ENCODE measurements at regions not wholly inside any gene's neighbourhood (a gene's known extent, or its start where the extent isn't known, plus 50 kb on each side); places are given as distances from the start of the nearest gene placed in this dataset.

DNA sequence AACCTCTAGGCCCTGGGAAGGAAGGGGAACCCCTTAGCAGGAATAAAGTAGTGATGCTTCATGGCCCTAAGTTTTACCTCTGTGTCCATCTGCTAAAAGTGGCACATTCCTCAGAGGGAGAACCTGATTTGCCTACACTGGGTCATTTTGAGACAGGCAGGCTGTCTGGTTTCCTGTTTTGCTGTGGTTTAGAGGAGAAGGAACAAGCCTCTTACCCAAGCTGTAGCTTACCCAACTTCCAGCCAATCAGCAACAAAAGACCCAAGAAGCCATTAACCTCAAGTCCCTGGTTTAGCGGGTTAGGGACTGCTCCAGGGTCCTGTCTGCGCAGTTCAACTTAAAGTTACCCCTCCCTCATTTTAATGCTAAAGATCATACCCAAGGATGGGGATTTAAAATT is 411.0 kb downstream of the MAT2B start:
- Histone ChIP-seq H4K20me1 (ENCODE audit: control insufficient read depth, extremely low read depth, insufficient read depth, low read length) (no peaks in the 10 kb centered on the region), H3K79me2 (ENCODE audit: control insufficient read depth, insufficient read depth, low read length) (no peaks in the 10 kb centered on the region), H3K27me3 (ENCODE audit: control insufficient read depth, extremely low read depth, insufficient read depth, low read length) (no peaks in the 10 kb centered on the region), H3K9me1 (ENCODE audit: control insufficient read depth, extremely low read depth, insufficient read depth, low read length) (no peaks in the 10 kb centered on the region), H3K4me2 (ENCODE audit: control insufficient read depth, extremely low read depth, insufficient read depth, low read depth, low read length) (no peak overlapping the region), H3K9me3 (ENCODE audit: control insufficient read depth, low read depth, low read length) (no peaks in the 10 kb centered on the region), H3K36me3 (ENCODE audit: control insufficient read depth in 2 of 2, extremely low read depth in 1 of 2, insufficient read depth in 2 of 2, low read length in 2 of 2) (no peaks in the 10 kb centered on the region), H3K4me1 (ENCODE audit: control insufficient read depth, extremely low read depth, insufficient read depth, low read length) (no peaks in the 10 kb centered on the region), H3K9ac (ENCODE audit: control insufficient read depth, extremely low read depth, insufficient read depth, low read length) (no peak overlapping the region), H2AFZ (ENCODE audit: control insufficient read depth, low read length) (no peak overlapping the region), H3K27ac (ENCODE audit: control insufficient read depth, insufficient read depth, low read length) (no peak overlapping the region), H3K4me3 (ENCODE audit: control insufficient read depth in 2 of 3, extremely low read depth in 1 of 3, insufficient read depth in 2 of 3, low read depth in 1 of 3, low read length in 3 of 3) (no peak overlapping the region)
- DNase-seq (ENCODE audit: low read depth, low spot score) (no peak), FAIRE-seq (no peak)
- no peak for TF ChIP-seq EZH2 (IDR thresholded peaks at IDR 0.05; ENCODE audit: low read length)
- TF ChIP-seq, protein P1, sequence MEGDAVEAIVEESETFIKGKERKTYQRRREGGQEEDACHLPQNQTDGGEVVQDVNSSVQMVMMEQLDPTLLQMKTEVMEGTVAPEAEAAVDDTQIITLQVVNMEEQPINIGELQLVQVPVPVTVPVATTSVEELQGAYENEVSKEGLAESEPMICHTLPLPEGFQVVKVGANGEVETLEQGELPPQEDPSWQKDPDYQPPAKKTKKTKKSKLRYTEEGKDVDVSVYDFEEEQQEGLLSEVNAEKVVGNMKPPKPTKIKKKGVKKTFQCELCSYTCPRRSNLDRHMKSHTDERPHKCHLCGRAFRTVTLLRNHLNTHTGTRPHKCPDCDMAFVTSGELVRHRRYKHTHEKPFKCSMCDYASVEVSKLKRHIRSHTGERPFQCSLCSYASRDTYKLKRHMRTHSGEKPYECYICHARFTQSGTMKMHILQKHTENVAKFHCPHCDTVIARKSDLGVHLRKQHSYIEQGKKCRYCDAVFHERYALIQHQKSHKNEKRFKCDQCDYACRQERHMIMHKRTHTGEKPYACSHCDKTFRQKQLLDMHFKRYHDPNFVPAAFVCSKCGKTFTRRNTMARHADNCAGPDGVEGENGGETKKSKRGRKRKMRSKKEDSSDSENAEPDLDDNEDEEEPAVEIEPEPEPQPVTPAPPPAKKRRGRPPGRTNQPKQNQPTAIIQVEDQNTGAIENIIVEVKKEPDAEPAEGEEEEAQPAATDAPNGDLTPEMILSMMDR (optimal IDR thresholded peaks at IDR 0.05 in 1 of 3, IDR thresholded peaks at IDR 0.05 in 1 of 3, conservative IDR thresholded peaks at IDR 0.05 in 1 of 3; ENCODE audit: extremely low read depth in 1 of 3, insufficient read depth in 2 of 3, low read length in 3 of 3): no peak
- dilution Hi-C loops (cut with MboI; ENCODE audit: extremely low pct_ligation_motif_present, low sequenced_read_pairs): no loop called here

DNA sequence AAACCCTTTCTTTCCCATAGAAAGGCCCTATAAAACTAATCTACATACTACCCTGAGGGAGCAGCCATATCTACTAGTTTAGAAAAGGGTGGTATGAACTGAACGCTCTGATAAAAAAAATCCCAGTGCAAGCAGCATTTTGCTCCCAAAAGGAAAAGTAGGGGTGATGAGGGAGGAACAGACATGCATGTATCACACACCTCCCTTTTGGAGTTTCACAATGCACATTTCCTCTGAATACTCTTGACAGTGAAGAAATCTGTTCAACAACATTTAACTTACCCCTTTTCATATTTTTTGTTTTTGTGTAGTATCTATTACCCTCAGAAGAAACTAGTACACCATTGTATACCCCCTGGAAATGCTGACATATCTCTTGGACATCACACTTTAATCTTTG is 411.4 kb downstream of the MAT2B start:
- TF ChIP-seq, protein P1 (optimal IDR thresholded peaks at IDR 0.05 in 1 of 3, IDR thresholded peaks at IDR 0.05 in 1 of 3, conservative IDR thresholded peaks at IDR 0.05 in 1 of 3; ENCODE audit: extremely low read depth in 1 of 3, insufficient read depth in 2 of 3, low read length in 3 of 3): no peak
- Histone ChIP-seq H3K4me2 (ENCODE audit: control insufficient read depth, extremely low read depth, insufficient read depth, low read depth, low read length) (no peak overlapping the region), H4K20me1 (ENCODE audit: control insufficient read depth, extremely low read depth, insufficient read depth, low read length) (no peaks in the 10 kb centered on the region), H3K79me2 (ENCODE audit: control insufficient read depth, insufficient read depth, low read length) (no peaks in the 10 kb centered on the region), H3K27me3 (ENCODE audit: control insufficient read depth, extremely low read depth, insufficient read depth, low read length) (no peaks in the 10 kb centered on the region), H3K9me1 (ENCODE audit: control insufficient read depth, extremely low read depth, insufficient read depth, low read length) (no peaks in the 10 kb centered on the region), H3K9ac (ENCODE audit: control insufficient read depth, extremely low read depth, insufficient read depth, low read length) (no peak overlapping the region), H3K4me1 (ENCODE audit: control insufficient read depth, extremely low read depth, insufficient read depth, low read length) (no peaks in the 10 kb centered on the region), H3K36me3 (ENCODE audit: control insufficient read depth in 2 of 2, extremely low read depth in 1 of 2, insufficient read depth in 2 of 2, low read length in 2 of 2) (no peaks in the 10 kb centered on the region), H3K9me3 (ENCODE audit: control insufficient read depth, low read depth, low read length) (no peaks in the 10 kb centered on the region), H3K4me3 (ENCODE audit: control insufficient read depth in 2 of 3, extremely low read depth in 1 of 3, insufficient read depth in 2 of 3, low read depth in 1 of 3, low read length in 3 of 3) (no peak overlapping the region), H2AFZ (ENCODE audit: control insufficient read depth, low read length) (no peak overlapping the region), H3K27ac (ENCODE audit: control insufficient read depth, insufficient read depth, low read length) (no peak overlapping the region)
- DNase-seq (ENCODE audit: low read depth, low spot score) (no peak), FAIRE-seq (no peak)
- dilution Hi-C loops (cut with MboI; ENCODE audit: extremely low pct_ligation_motif_present, low sequenced_read_pairs): no loop called here

All from keratinocyte (primary cell).